H9 (cell line): ENCODE measurements at regions not wholly inside any gene's neighbourhood (a gene's known extent, or its start where the extent isn't known, plus 50 kb on each side); places are given as distances from the start of the nearest gene placed in this dataset.

Source experiments
- DNase-seq: peaks from one replicate; pipeline ENCODE4 v3.0.0-alpha.2; 2017
- H2AFZ ChIP-seq: one replicate; pipeline ENCODE4 v1.6.1; 2013; ENCODE audit warnings: mild to moderate bottlenecking, low read length, control low read depth, moderate library complexity
- H2AK5ac ChIP-seq: 2 replicates; pipeline ENCODE4 v1.6.1; 2013; ENCODE audit warnings: low read length, control low read depth, mixed read lengths; ENCODE audit not compliant: insufficient read length
- H2BK120ac ChIP-seq: one replicate; pipeline ENCODE4 v1.6.1; 2013; ENCODE audit warnings: low read depth, mild to moderate bottlenecking, low read length, control low read depth, inconsistent platforms; ENCODE audit not compliant: poor library complexity, severe bottlenecking
- H2BK12ac ChIP-seq: 2 replicates; pipeline ENCODE4 v1.6.1; 2013; ENCODE audit warnings: low read length, control low read depth, mixed read lengths, low read depth; ENCODE audit not compliant: insufficient read length
- H2BK15ac ChIP-seq: 2 replicates; pipeline ENCODE4 v1.6.1; 2013; ENCODE audit warnings: low read depth, low read length, control low read depth
- H2BK20ac ChIP-seq: one replicate; pipeline ENCODE4 v1.6.1; 2013; ENCODE audit warnings: low read depth, mild to moderate bottlenecking, low read length, control low read depth, inconsistent platforms; ENCODE audit not compliant: poor library complexity, severe bottlenecking
- H2BK5ac ChIP-seq: 2 replicates; pipeline ENCODE4 v1.6.1; 2013; ENCODE audit warnings: low read length, control low read depth, mixed read lengths; ENCODE audit not compliant: insufficient read length
- H3K14ac ChIP-seq: 2 replicates; pipeline ENCODE4 v1.6.1; 2013; ENCODE audit warnings: low read length, control low read depth; ENCODE audit not compliant: insufficient read depth
- H3K18ac ChIP-seq: 2 replicates; pipeline ENCODE4 v1.6.1; 2013; ENCODE audit warnings: low read depth, mild to moderate bottlenecking, mixed read lengths, low read length, control low read depth; ENCODE audit not compliant: insufficient read length
- H3K23ac ChIP-seq: 2 replicates; pipeline ENCODE4 v1.6.1; 2013; ENCODE audit warnings: low read length, control low read depth, mixed read lengths, low read depth; ENCODE audit not compliant: insufficient read length
- H3K23me2 ChIP-seq: 2 replicates; pipeline ENCODE4 v1.6.1; 2013; ENCODE audit warnings: low read depth, mild to moderate bottlenecking, mixed read lengths, low read length, control low read depth; ENCODE audit not compliant: insufficient read length, poor library complexity, severe bottlenecking
- H3K27ac ChIP-seq: 2 replicates; pipeline ENCODE4 v1.5.1; 2013; ENCODE audit warnings: low read length, control low read depth, mixed read lengths, low read depth; ENCODE audit not compliant: insufficient read length
- H3K27me3 ChIP-seq: 2 replicates; pipeline ENCODE4 v1.6.1; 2013; ENCODE audit warnings: low read length, control low read depth, inconsistent platforms; ENCODE audit not compliant: insufficient read depth
- H3K4ac ChIP-seq: 2 replicates; pipeline ENCODE4 v1.6.1; 2013; ENCODE audit warnings: low read depth, mild to moderate bottlenecking, control low read depth, inconsistent platforms, low read length, moderate library complexity
- H3K4me1 ChIP-seq: 2 replicates; pipeline ENCODE4 v1.6.1; 2013; ENCODE audit warnings: low read length, control low read depth, inconsistent platforms; ENCODE audit not compliant: insufficient read depth
- H3K4me2 ChIP-seq: 2 replicates; pipeline ENCODE4 v1.6.1; 2013; ENCODE audit warnings: low read length, control low read depth, mixed read lengths; ENCODE audit not compliant: insufficient read length, insufficient read depth
- H3K56ac ChIP-seq: 2 replicates; pipeline ENCODE4 v1.6.1; 2013; ENCODE audit warnings: low read depth, mild to moderate bottlenecking, mixed read lengths, low read length, control low read depth; ENCODE audit not compliant: insufficient read length
- H3K79me1 ChIP-seq: 2 replicates; pipeline ENCODE4 v1.6.1; 2013; ENCODE audit warnings: low read depth, mild to moderate bottlenecking, moderate library complexity, low read length, control low read depth, inconsistent platforms; ENCODE audit not compliant: insufficient read depth, poor library complexity, severe bottlenecking
- H3K79me2 ChIP-seq: 2 replicates; pipeline ENCODE4 v1.6.1; 2013; ENCODE audit warnings: low read length, control low read depth, inconsistent platforms; ENCODE audit not compliant: insufficient read depth
- H3K9ac ChIP-seq: 2 replicates; pipeline ENCODE4 v1.6.1; 2013; ENCODE audit warnings: low read length, control low read depth, mixed read lengths; ENCODE audit not compliant: insufficient read length; ENCODE audit errors: extremely low read depth
- H3K9me3 ChIP-seq: one replicate; pipeline ENCODE4 v1.6.1; 2013; ENCODE audit warnings: low read depth, low read length, inconsistent platforms; ENCODE audit not compliant: control insufficient read depth
- H3T11ph ChIP-seq: one replicate; pipeline ENCODE4 v1.6.1; 2013; ENCODE audit warnings: mild to moderate bottlenecking, low read length, control low read depth, inconsistent platforms
- H4K20me1 ChIP-seq: one replicate; pipeline ENCODE4 v1.6.1; 2013; ENCODE audit not compliant: control insufficient read depth, insufficient read length, insufficient read depth
- H4K5ac ChIP-seq: 2 replicates; pipeline ENCODE4 v1.6.1; 2013; ENCODE audit warnings: low read depth, mild to moderate bottlenecking, mixed read lengths, low read length, control low read depth; ENCODE audit not compliant: insufficient read length
- H4K8ac ChIP-seq: replicated peaks from 2 replicates; pipeline ENCODE4 v1.6.1; 2013; ENCODE audit warnings: low read length, control low read depth, mixed read lengths, low read depth; ENCODE audit not compliant: insufficient read length
- H4K91ac ChIP-seq: 2 replicates; pipeline ENCODE4 v1.6.1; 2013; ENCODE audit warnings: low read depth, mild to moderate bottlenecking, moderate library complexity, mixed read lengths, low read length, control low read depth; ENCODE audit not compliant: insufficient read length
- H3K27ac Mint-ChIP-seq, 3 experiments: 2 replicates in 2 of 3; 3 replicates in 1 of 3; pipeline ENCODE4 v1.8.0; 2020 to 2021; ENCODE audit warnings: mixed read lengths in 3 of 3, mild to moderate bottlenecking in 1 of 3, moderate library complexity in 1 of 3
- H3K27me3 Mint-ChIP-seq: 2 replicates; pipeline ENCODE4 v1.8.0; 2021; ENCODE audit warnings: low read depth, mild to moderate bottlenecking, moderate library complexity, mixed read lengths
- H3K36me3 Mint-ChIP-seq, 3 experiments: 2 replicates in 2 of 3; 3 replicates in 1 of 3; pipeline ENCODE4 v1.8.0; 2020 to 2021; ENCODE audit warnings: low read depth in 3 of 3, mixed read lengths in 3 of 3; ENCODE audit not compliant: insufficient read depth in 1 of 3
- H3K4me1 Mint-ChIP-seq, 2 experiments: 2 replicates each; pipeline ENCODE4 v1.8.0; 2020; ENCODE audit warnings: mixed read lengths in 2 of 2
- H3K4me3 Mint-ChIP-seq, 2 experiments: 2 replicates in 1 of 2; 3 replicates in 1 of 2; pipeline ENCODE4 v1.8.0; 2020 to 2021; ENCODE audit warnings: mild to moderate bottlenecking in 2 of 2, mixed read lengths in 2 of 2, moderate library complexity in 1 of 2
- H3K9me3 Mint-ChIP-seq, 2 experiments: 2 replicates in 1 of 2; 3 replicates in 1 of 2; pipeline ENCODE4 v1.8.0; 2020; ENCODE audit warnings: mild to moderate bottlenecking in 2 of 2, mixed read lengths in 2 of 2, moderate library complexity in 1 of 2
- WGBS: extraction: QIAGEN DNeasy Blood & Tissue Kit; methylation state at CpG from one replicate; pipeline ENCODE4 v1.1.7; 2013; ENCODE audit warnings: missing lambda C conversion rate, low lambda C conversion rate, mixed read lengths; ENCODE audit not compliant: insufficient read length; ENCODE audit errors: extremely low coverage; 5-methylcytosine and 5-hydroxymethylcytosine counted together
- TF ChIP-seq, protein P1 (sequence below): fragments of 200-600 bp; sonication (generic); conservative IDR thresholded peaks from 3 replicates; pipeline ENCODE4 v1.8.0; 2021; ENCODE audit warnings: antibody characterized with exemption, mild to moderate bottlenecking

DNA sequence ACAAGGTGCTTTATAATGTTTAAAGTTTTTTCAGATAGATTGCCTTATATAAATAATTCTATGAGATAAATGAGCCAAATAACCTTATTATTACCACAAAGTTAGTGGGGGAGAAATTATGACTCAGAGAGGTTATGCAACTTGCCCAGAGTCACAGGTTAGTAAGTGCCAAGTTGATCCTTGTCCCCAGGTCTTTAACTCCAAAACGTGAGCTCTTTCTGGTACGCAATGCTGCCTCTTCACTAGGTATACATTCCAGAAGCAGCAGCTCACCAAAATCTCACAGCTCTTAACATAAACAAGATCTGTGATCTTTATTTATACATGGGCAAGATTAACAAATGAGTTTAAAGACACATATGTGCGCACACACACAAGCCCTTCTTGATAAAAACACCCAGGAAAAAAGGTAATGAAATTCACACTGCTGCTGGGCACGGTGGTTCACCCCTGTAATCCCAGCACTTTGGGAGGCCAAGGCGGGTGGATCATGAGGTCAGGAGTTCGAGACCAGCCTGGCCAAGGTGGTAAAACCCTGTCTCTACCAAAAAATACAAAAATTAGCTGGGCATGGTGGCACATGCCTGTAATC is 59.8 kb upstream of the NR2F2 start:
- Histone ChIP-seq H3K23ac (no peak overlapping the region), H2BK12ac (no peak overlapping the region), H3K27me3 (no peaks in the 10 kb centered on the region), H3K9me3 (no peaks in the 10 kb centered on the region), H4K8ac (no peak overlapping the region), H2AK5ac (no peak overlapping the region), H3K14ac (no peak overlapping the region), H4K20me1 (no peaks in the 10 kb centered on the region), H3K4me2 (no peak overlapping the region), H2AFZ (no peak overlapping the region), H3K56ac (no peak overlapping the region), H3K18ac (no peak overlapping the region), H3K27ac (no peak overlapping the region), H2BK15ac (no peak overlapping the region), H3K4ac (no peak overlapping the region), H3K79me2 (no peaks in the 10 kb centered on the region), H4K91ac (no peak overlapping the region), H4K5ac (no peak overlapping the region), H2BK20ac (no peak overlapping the region), H3K4me1 (peaks cover 2% of the 10 kb centered on the region; the same call in 1 of the 2 replicates), H3T11ph (no peak overlapping the region), H3K23me2 (no peaks in the 10 kb centered on the region), H3K79me1 (no peaks in the 10 kb centered on the region), H3K9ac (no peak overlapping the region), H2BK120ac (no peak overlapping the region), H2BK5ac (no peak overlapping the region)
- H3K27ac Mint-ChIP-seq, result no peak overlapping the region
- no peak for DNase-seq
- H3K9me3 Mint-ChIP-seq, result no peaks in the 10 kb centered on the region
- no peak overlapping the region for H3K4me3 Mint-ChIP-seq
- peaks cover 10 to 14% of the 10 kb centered on the region in 2 experiments for H3K4me1 Mint-ChIP-seq
- no peaks in the 10 kb centered on the region for H3K36me3 Mint-ChIP-seq
- WGBS, result no CpG with 5 or more reads among the region's 6 CpGs
- TF ChIP-seq, protein P1, sequence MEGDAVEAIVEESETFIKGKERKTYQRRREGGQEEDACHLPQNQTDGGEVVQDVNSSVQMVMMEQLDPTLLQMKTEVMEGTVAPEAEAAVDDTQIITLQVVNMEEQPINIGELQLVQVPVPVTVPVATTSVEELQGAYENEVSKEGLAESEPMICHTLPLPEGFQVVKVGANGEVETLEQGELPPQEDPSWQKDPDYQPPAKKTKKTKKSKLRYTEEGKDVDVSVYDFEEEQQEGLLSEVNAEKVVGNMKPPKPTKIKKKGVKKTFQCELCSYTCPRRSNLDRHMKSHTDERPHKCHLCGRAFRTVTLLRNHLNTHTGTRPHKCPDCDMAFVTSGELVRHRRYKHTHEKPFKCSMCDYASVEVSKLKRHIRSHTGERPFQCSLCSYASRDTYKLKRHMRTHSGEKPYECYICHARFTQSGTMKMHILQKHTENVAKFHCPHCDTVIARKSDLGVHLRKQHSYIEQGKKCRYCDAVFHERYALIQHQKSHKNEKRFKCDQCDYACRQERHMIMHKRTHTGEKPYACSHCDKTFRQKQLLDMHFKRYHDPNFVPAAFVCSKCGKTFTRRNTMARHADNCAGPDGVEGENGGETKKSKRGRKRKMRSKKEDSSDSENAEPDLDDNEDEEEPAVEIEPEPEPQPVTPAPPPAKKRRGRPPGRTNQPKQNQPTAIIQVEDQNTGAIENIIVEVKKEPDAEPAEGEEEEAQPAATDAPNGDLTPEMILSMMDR, result no peak
- no peaks in the 10 kb centered on the region for H3K27me3 Mint-ChIP-seq
